OCI-LY3 (cell line): ENCODE measurements at regions not wholly inside any gene's neighbourhood (a gene's known extent, or its start where the extent isn't known, plus 50 kb on each side); places are given as distances from the start of the nearest gene placed in this dataset.

ENCODE experiments used
- EZH2phosphoT487 ChIP-seq: fragments of 200-600 bp; shearing (Covaris generic); IDR thresholded peaks from 2 replicates; pipeline ENCODE4 v1.6.1; 2018; ENCODE audit warnings: antibody characterized with exemption, mixed run types, low read depth
- TF ChIP-seq, protein P1 (sequence below): fragments of 200-600, 300-600 bp; sonication (generic); IDR thresholded peaks from 2 replicates; pipeline ENCODE4 v1.5.1; 2014; ENCODE audit warnings: antibody characterized with exemption, low read length, low read depth

DNA sequence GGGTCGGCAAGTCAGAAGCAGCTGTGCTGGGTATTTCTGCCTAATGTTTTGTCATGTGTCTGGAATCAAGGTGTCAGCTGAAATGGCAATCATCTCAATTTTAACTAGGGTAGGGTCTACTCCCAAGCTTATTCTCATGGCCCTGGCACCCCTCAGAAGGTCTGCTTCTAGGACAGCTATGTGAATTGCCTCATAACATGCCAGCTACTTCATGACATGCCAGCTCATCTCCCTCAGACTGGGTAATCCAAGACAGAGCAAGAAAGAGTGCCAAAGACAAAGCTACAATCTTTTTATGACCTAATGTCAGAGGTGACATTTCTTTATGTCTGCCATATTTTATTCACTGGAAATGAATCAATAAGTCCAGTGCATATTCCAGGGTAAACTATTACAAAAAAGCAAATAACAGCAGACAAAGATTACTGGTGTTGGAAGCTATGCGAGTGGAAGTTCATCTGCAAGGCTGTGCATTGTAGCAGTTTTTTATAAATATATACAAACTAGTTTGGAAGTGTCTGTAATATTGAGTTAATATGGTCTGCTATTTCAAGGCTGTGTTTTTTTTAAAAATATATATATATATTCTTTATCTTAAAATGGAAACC, 153.3 kb downstream of the FSIP2 start:
- TF ChIP-seq, protein P1, sequence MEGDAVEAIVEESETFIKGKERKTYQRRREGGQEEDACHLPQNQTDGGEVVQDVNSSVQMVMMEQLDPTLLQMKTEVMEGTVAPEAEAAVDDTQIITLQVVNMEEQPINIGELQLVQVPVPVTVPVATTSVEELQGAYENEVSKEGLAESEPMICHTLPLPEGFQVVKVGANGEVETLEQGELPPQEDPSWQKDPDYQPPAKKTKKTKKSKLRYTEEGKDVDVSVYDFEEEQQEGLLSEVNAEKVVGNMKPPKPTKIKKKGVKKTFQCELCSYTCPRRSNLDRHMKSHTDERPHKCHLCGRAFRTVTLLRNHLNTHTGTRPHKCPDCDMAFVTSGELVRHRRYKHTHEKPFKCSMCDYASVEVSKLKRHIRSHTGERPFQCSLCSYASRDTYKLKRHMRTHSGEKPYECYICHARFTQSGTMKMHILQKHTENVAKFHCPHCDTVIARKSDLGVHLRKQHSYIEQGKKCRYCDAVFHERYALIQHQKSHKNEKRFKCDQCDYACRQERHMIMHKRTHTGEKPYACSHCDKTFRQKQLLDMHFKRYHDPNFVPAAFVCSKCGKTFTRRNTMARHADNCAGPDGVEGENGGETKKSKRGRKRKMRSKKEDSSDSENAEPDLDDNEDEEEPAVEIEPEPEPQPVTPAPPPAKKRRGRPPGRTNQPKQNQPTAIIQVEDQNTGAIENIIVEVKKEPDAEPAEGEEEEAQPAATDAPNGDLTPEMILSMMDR = no peak
- no peak for TF ChIP-seq EZH2phosphoT487
